Astrocyte (in vitro differentiated cells and primary cell): ENCODE measurements at regions not wholly inside any gene's neighbourhood (a gene's known extent, or its start where the extent isn't known, plus 50 kb on each side); places are given as distances from the start of the nearest gene placed in this dataset.

ENCODE experiments used
- EZH2 ChIP-seq: IDR thresholded peaks from 2 replicates; pipeline ENCODE4 v1.6.1; 2012; ENCODE audit warnings: mild to moderate bottlenecking, low read length, inconsistent platforms; ENCODE audit not compliant: insufficient read depth
- TF ChIP-seq, protein P1 (sequence below): IDR thresholded peaks from 2 replicates; pipeline ENCODE4 v1.5.1; 2011; ENCODE audit warnings: low read depth, mild to moderate bottlenecking, inconsistent platforms, low read length, moderate library complexity; ENCODE audit not compliant: insufficient read depth

DNA sequence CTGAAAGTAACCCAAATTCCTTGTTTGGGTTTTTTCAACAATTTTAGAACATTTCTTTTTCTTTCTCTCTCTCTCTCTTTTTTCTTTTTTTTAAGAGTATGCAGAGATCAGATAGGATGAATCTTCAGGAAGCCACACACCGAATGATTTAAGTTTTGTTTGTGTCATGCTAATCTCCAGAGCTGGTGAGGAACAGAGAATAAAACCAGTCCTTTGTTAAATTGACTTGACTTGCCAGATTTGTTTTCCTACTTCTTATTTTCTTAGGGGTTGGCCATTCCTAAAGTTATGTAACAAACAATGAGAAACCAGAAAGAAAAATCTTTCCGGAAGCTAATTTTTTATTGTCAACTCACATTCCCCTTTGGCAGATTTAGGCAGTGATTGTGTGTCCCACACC lies 1669.3 kb upstream of the CDH6 start:
- no peak for TF ChIP-seq EZH2
- TF ChIP-seq, protein P1, sequence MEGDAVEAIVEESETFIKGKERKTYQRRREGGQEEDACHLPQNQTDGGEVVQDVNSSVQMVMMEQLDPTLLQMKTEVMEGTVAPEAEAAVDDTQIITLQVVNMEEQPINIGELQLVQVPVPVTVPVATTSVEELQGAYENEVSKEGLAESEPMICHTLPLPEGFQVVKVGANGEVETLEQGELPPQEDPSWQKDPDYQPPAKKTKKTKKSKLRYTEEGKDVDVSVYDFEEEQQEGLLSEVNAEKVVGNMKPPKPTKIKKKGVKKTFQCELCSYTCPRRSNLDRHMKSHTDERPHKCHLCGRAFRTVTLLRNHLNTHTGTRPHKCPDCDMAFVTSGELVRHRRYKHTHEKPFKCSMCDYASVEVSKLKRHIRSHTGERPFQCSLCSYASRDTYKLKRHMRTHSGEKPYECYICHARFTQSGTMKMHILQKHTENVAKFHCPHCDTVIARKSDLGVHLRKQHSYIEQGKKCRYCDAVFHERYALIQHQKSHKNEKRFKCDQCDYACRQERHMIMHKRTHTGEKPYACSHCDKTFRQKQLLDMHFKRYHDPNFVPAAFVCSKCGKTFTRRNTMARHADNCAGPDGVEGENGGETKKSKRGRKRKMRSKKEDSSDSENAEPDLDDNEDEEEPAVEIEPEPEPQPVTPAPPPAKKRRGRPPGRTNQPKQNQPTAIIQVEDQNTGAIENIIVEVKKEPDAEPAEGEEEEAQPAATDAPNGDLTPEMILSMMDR = no peak
